HepG2 (cell line): ENCODE measurements at regions not wholly inside any gene's neighbourhood (a gene's known extent, or its start where the extent isn't known, plus 50 kb on each side); places are given as distances from the start of the nearest gene placed in this dataset.

Experiments used
- HNF4G ChIP-seq, 2 experiments: sonication (generic) in 1 of 2; formaldehyde crosslinking in 1 of 2; IDR thresholded peaks; 2 replicates each; pipeline versions ENCODE4 v1.4.0 to v1.6.1; 2011 to 2020; ENCODE audit warnings: borderline replicate concordance in 2 of 2, low read depth in 2 of 2, mild to moderate bottlenecking in 2 of 2, low read length in 1 of 2, missing genetic modification reagents in 1 of 2, moderate library complexity in 1 of 2
- PATZ1 ChIP-seq: sonication (generic); formaldehyde crosslinking; IDR thresholded peaks from 2 replicates; pipeline ENCODE4 v1.4.0; 2020; ENCODE audit warnings: missing genetic modification reagents
- SETDB1 ChIP-seq: sonication (generic); formaldehyde crosslinking; IDR thresholded peaks from 2 replicates; pipeline ENCODE4 v1.5.1; 2020; ENCODE audit warnings: missing genetic modification reagents, mild to moderate bottlenecking, borderline replicate concordance
- ZMAT5 ChIP-seq: sonication (generic); formaldehyde crosslinking; IDR thresholded peaks from 2 replicates; pipeline ENCODE4 v1.5.0; 2020; ENCODE audit warnings: mild to moderate bottlenecking, low read depth, missing genetic modification reagents, borderline replicate concordance
- ZNF124 ChIP-seq: sonication (generic); formaldehyde crosslinking; IDR thresholded peaks from 2 replicates; pipeline ENCODE4 v1.4.0; 2020; ENCODE audit warnings: missing genetic modification reagents

GRCh38 chr3:64905906-64906410, 218.2 kb upstream of the ADAMTS9 start:
- TF ChIP-seq PATZ1 (no peak), SETDB1 (CRISPR knock-in tag) (no peak), HNF4G (IDR thresholded peaks at IDR 0.05; ENCODE audit: borderline replicate concordance, low read depth, low read length) (no peak), HNF4G (CRISPR knock-in tag; IDR thresholded peaks at IDR 0.05; ENCODE audit: borderline replicate concordance, low read depth) (no peak), ZNF124 (no peak), ZMAT5 (no peak)
